Nephron (organoid): ENCODE measurements at regions not wholly inside any gene's neighbourhood (a gene's known extent, or its start where the extent isn't known, plus 50 kb on each side); places are given as distances from the start of the nearest gene placed in this dataset.
"Not testable (repeated sequence)": the region's sequence is repeated elsewhere in the genome, so short reads cannot be mapped to it uniquely, and the experiment has no call there.

Source experiments
- H3K27ac Mint-ChIP-seq, 3 experiments: 2 replicates each; pipeline ENCODE4 v1.8.0; 2020; ENCODE audit warnings: mixed read lengths in 3 of 3, mild to moderate bottlenecking in 2 of 3, moderate library complexity in 1 of 3
- H3K27me3 Mint-ChIP-seq: 2 replicates; pipeline ENCODE4 v1.8.0; 2021; ENCODE audit warnings: low read depth, mild to moderate bottlenecking, moderate library complexity, mixed read lengths
- H3K36me3 Mint-ChIP-seq: 2 replicates; pipeline ENCODE4 v1.8.0; 2020; ENCODE audit warnings: low read depth, mixed read lengths
- H3K4me1 Mint-ChIP-seq: 2 replicates; pipeline ENCODE4 v1.8.0; 2020; ENCODE audit warnings: mixed read lengths
- H3K4me3 Mint-ChIP-seq, 3 experiments: 2 replicates each; pipeline ENCODE4 v1.8.0; 2020; ENCODE audit warnings: mild to moderate bottlenecking in 3 of 3, mixed read lengths in 3 of 3, moderate library complexity in 2 of 3
- H3K9me3 Mint-ChIP-seq: 2 replicates; pipeline ENCODE4 v1.8.0; 2020; ENCODE audit warnings: mixed read lengths
- CTCF ChIP-seq, 3 experiments: fragments of 200-600 bp; sonication (generic); IDR thresholded peaks; one replicate each; pipeline ENCODE4 v1.5.0; 2021; ENCODE audit warnings: antibody characterized with exemption in 3 of 3; ENCODE audit not compliant: unreplicated experiment in 3 of 3

DNA sequence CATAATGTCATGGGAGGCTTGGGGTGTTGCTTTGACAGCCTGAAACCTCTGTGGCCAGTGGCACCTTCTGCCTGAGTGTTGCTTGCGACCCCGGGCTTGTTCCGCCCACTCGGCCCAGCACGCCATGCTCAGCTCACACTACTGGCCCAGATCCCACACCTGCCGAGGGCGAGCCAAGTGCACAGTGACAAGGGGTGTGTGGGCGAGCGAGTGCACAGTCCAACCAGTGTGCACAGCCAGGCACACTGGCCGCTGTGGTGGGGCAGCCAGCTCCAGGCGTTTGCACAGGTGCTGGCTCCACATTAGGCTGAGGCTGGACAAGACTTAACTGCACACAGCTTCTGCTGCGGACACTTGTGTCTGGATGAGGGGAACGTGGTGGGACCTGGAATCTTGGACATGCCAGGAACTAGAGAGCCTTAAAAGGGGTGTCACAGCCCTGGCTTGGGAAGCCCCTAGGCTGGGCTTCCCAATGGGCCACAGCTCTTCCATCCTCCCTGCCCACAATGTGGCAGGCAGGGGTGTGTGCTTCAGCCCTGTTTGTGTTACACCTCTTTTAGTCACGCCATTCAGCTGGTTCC, 609.2 kb upstream of the FOXG1 start:
- no peak for TF ChIP-seq CTCF (IDR thresholded peaks at IDR 0.05; ENCODE audit: unreplicated experiment in 3 of 3)
- no peaks in the 10 kb centered on the region for H3K36me3 Mint-ChIP-seq
- H3K9me3 Mint-ChIP-seq: no peaks in the 10 kb centered on the region
- no peak overlapping the region for H3K27ac Mint-ChIP-seq
- no peaks in the 10 kb centered on the region for H3K4me1 Mint-ChIP-seq
- no peak overlapping the region for H3K4me3 Mint-ChIP-seq
- H3K27me3 Mint-ChIP-seq: no peaks in the 10 kb centered on the region

- no peaks in the 10 kb centered on the region for H3K27me3 Mint-ChIP-seq
- H3K4me3 Mint-ChIP-seq: no peak overlapping the region
- H3K36me3 Mint-ChIP-seq: no peaks in the 10 kb centered on the region
- no peak overlapping the region for H3K27ac Mint-ChIP-seq
- no peak for TF ChIP-seq CTCF (IDR thresholded peaks at IDR 0.05; ENCODE audit: unreplicated experiment in 3 of 3)
- H3K9me3 Mint-ChIP-seq: no peaks in the 10 kb centered on the region
- no peaks in the 10 kb centered on the region for H3K4me1 Mint-ChIP-seq
Measured at GRCh38 chr14:28157887-28158791, 608.4 kb upstream of the FOXG1 start.

GRCh38 chr14:28161040-28161439, 605.5 kb upstream of the FOXG1 start:
- Mint-ChIP-seq H3K4me1 (no peaks in the 10 kb centered on the region), H3K27ac (no peak overlapping the region)

DNA sequence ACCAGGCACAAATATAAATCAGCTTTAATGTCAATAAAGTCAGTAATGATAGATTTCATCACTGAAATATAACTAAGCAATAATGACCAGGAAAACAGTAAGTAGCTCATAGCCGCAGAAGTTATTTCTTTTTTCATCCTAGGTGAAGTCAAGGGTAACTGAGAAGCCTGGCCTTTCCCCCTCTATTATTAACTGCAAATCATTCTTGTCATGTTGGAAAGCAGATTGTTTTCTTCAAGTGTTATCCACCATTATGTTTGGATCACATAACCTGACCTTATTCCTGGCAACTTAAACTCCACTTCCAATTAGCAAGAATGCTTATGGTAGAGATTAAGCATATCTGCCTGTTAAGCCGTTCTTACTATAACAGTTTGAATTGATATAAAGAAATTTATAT, 603.4 kb upstream of the FOXG1 start:
- peak overlapping the region in 1 of 3 experiments; percentile 25 for H3K27ac Mint-ChIP-seq
- no peak for TF ChIP-seq CTCF (IDR thresholded peaks at IDR 0.05; ENCODE audit: unreplicated experiment in 3 of 3)
- H3K9me3 Mint-ChIP-seq: no peaks in the 10 kb centered on the region

More at GRCh38 chr14:28161040-28161439, 605.5 kb upstream of the FOXG1 start:
- no peak overlapping the region for H3K4me3 Mint-ChIP-seq
- no peaks in the 10 kb centered on the region for H3K36me3 Mint-ChIP-seq
- no peaks in the 10 kb centered on the region for H3K27me3 Mint-ChIP-seq
- no peaks in the 10 kb centered on the region for H3K9me3 Mint-ChIP-seq
- no peak for TF ChIP-seq CTCF (IDR thresholded peaks at IDR 0.05; ENCODE audit: unreplicated experiment in 3 of 3)

GRCh38 chr14:28163897-28164296, 602.7 kb upstream of the FOXG1 start:
- Mint-ChIP-seq H3K4me3 (no peak overlapping the region), H3K36me3 (no peaks in the 10 kb centered on the region), H3K4me1 (no peaks in the 10 kb centered on the region), H3K27ac (no peak overlapping the region), H3K27me3 (no peaks in the 10 kb centered on the region), H3K9me3 (no peaks in the 10 kb centered on the region)
- TF ChIP-seq CTCF (IDR thresholded peaks at IDR 0.05; ENCODE audit: unreplicated experiment in 3 of 3): no peak

More for the DNA sequence above, 603.4 kb upstream of the FOXG1 start:
- Mint-ChIP-seq H3K4me3 (no peak overlapping the region), H3K36me3 (no peaks in the 10 kb centered on the region), H3K27me3 (no peaks in the 10 kb centered on the region), H3K4me1 (no peaks in the 10 kb centered on the region)

DNA sequence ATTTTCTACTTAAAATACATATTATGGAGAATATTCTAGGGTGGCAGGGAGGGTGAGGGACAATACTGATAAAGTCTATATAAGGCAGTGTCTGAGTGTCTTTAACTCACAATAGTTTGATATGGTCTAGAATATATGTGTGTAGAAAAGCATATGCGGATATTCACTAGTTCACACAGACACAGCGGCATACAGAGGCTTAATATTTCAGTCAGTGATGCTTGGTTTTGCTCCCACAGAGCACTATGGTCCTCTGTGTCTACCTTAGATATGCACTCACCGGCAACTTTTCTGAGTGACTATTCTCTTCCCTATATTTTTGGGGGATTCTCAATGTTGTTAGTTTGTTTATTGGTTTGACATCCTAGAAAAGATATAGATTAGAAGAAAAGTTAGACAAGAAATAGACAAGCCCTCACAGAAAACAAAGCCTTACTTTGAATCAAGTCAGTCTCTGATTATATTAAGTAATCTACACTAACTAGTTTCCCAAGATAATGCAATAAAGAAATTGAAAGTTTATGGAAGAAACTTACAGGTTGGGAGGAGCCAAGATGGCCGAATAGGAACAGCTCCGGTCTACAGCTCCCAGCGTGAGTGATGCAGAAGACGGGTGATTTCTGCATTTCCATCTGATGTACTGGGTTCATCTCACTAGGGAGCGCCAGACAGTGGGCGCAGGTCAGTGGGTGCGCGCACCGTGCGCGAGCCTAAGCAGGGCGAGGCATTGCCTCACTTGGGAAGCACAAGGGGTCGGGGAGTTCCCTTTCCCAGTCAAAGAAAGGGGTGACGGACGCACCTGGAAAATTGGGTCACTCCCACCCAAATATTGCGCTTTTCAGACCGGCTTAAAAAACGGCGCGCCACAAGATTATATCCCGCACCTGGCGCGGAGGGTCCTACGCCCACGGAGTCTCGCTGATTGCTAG, 578.4 kb upstream of the FOXG1 start:
- peak overlapping the region; percentile 77 to 85 (median 80) for H3K27ac Mint-ChIP-seq
- not testable (repeated sequence) for H3K27me3 Mint-ChIP-seq, H3K4me1 Mint-ChIP-seq, H3K36me3 Mint-ChIP-seq
- peaks cover 11% of the 10 kb centered on the region for H3K9me3 Mint-ChIP-seq
- peak overlapping the region; percentile 85 to 88 (median 86) for H3K4me3 Mint-ChIP-seq
